GM20000 (cell line): ENCODE measurements at regions not wholly inside any gene's neighbourhood (a gene's known extent, or its start where the extent isn't known, plus 50 kb on each side); places are given as distances from the start of the nearest gene placed in this dataset.

ENCODE experiments used
- DNase-seq: peaks from one replicate; pipeline ENCODE4 v3.0.0; 2012; ENCODE audit warnings: low spot score
- CTCF ChIP-seq: IDR thresholded peaks from 2 replicates; pipeline ENCODE4 v1.5.1; 2012; ENCODE audit warnings: mild to moderate bottlenecking, control low read depth; ENCODE audit errors: extremely low read depth, missing control alignments

DNA sequence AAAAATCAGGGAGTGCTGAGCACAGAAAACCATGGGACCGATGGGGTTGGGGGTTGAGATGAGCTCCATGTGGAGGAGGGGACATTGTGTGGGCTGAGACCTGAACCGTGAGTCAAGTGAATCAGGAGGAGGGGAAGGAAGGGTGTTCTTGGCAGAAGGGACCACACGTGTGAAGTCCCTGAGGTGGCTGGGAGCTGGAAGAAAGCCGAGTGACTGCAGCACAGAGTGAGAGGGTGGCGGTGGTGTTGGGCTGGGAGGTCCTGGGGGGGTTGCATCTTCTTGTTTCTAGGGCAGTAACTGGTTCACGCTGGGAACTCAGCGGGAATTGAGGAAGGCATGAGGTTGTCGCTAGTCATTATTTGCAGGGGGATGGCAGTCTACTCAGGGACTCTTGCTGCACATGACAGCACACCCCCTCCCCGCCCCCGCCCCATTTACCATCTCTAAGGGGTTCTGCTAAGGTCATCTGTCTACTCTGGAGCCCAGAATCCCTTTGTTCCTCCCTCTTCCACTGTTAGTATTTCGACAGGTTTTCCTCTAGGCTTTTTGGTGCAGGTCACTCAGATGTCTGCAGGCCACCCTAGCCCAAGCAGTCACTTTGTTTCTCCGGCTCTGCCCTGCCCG lies 254.3 kb downstream of the TLE3 start:
- DNase-seq = no peak
- no peak for TF ChIP-seq CTCF

DNA sequence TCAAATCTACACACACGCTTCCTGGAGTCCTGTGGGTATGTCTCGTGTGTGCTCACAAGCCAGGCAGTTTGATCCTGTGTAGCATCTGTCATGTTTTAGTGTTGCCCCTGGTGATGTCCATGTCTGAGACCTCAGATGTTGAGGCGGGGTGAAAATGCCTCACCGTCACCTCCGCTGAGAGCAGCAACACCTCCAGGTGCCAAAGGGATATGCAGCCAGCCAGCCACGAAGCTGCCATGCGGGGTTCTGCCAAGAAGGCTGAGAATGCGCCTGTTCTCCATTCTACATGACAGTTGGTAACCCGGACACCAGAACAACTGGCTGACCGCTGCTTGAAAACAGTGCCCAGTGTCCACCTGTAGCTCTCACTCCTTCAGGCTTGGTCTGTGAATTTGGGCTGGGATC lies 253.8 kb downstream of the TLE3 start:
- no peak for DNase-seq
- no peak for TF ChIP-seq CTCF

GRCh38 chr15:69845159-69845558 lies 252.6 kb downstream of the TLE3 start:
- TF ChIP-seq CTCF = no peak
- DNase-seq = no peak

GRCh38 chr15:69847625-69848024 lies 250.1 kb downstream of the TLE3 start:
- no peak for DNase-seq
- no peak for TF ChIP-seq CTCF

DNA sequence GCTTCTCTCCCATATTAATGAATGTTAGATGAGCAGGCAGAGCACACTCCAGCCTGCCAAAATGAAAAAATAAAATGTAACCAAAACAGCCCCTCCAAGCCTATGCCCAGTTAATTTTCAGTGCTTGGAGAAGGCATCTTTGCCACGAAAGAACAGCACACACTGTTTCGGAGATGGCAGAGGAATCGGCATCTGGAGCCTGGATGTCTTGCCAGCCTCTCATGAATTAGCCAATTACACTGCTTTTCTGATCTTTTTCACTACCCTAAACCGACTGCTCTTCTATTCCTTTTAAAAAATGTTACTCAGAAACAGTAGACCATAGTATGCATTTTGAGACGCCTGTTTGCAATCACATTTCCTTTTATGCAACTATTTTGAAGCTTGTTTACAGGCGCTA lies 249.6 kb downstream of the TLE3 start:
- TF ChIP-seq CTCF = no peak
- no peak for DNase-seq

- TF ChIP-seq CTCF = no peak
- DNase-seq = no peak
These were observed 249.0 kb downstream of the TLE3 start for GRCh38 chr15:69848551-69849231.

DNA sequence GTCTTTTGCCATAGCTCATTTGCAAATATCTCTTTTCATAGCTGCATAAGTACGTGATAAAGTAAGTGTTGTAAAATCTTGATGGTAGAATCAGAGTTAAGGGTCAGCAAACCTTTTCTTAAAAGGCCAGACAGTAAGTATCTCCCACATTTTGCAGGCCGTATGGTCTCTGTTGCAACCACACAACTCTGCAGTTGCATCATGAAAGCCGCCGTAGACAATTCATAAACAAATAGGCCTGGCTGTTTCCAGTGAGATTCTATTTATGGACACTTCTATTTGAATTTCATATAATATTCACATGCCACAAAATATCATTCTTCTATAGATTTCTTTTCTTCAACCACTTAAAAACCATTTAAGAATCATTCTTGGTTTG lies 248.5 kb downstream of the TLE3 start:
- no peak for DNase-seq
- TF ChIP-seq CTCF = no peak
